GM21526 (cell line): ENCODE measurements at regions not wholly inside any gene's neighbourhood (a gene's known extent, or its start where the extent isn't known, plus 50 kb on each side); places are given as distances from the start of the nearest gene placed in this dataset.
"Not testable (repeated sequence)": the region's sequence is repeated elsewhere in the genome, so short reads cannot be mapped to it uniquely, and the experiment has no call there.

Source experiments
- ATAC-seq: cut with Tn5 transposase; IDR thresholded peaks from one replicate; pipeline ENCODE4 v1.9.1; 2021; ENCODE audit warnings: moderate library complexity; ENCODE audit not compliant: unreplicated experiment, low FRiP score

GRCh38 chr5:92554447-92555085 lies 1026.5 kb downstream of the NR2F1-AS1 start:
- ATAC-seq: no peak

GRCh38 chr5:92553326-92553725 lies 1027.7 kb downstream of the NR2F1-AS1 start:
- ATAC-seq: no peak

- no peak for ATAC-seq
Measured at GRCh38 chr5:92552206-92553160, 1028.5 kb downstream of the NR2F1-AS1 start.

GRCh38 chr5:92548346-92548745 lies 1032.7 kb downstream of the NR2F1-AS1 start:
- ATAC-seq: no peak

- no peak for ATAC-seq
Measured at GRCh38 chr5:92544596-92544995, 1036.4 kb downstream of the NR2F1-AS1 start.

- ATAC-seq: no peak
Measured at GRCh38 chr5:92544036-92544435, 1037.0 kb downstream of the NR2F1-AS1 start.

GRCh38 chr5:92543201-92543600 lies 1037.8 kb downstream of the NR2F1-AS1 start:
- ATAC-seq: no peak

- not testable (repeated sequence) for ATAC-seq
Measured at GRCh38 chr5:92542017-92542416, 1039.0 kb downstream of the NR2F1-AS1 start.

- ATAC-seq: no peak
Measured at GRCh38 chr5:92527311-92528078, 1053.5 kb downstream of the NR2F1-AS1 start.

GRCh38 chr5:92525131-92525530 lies 1055.9 kb downstream of the NR2F1-AS1 start:
- ATAC-seq: no peak

GRCh38 chr5:92519811-92520632 lies 1061.0 kb downstream of the NR2F1-AS1 start:
- no peak for ATAC-seq

GRCh38 chr5:92518318-92518904 lies 1062.6 kb downstream of the NR2F1-AS1 start:
- ATAC-seq: peak; percentile 100

GRCh38 chr5:92514896-92515295 lies 1066.1 kb downstream of the NR2F1-AS1 start:
- no peak for ATAC-seq

GRCh38 chr5:92513067-92513466 lies 1068.0 kb downstream of the NR2F1-AS1 start:
- ATAC-seq: no peak

- no peak for ATAC-seq
Measured at GRCh38 chr5:92508271-92508670, 1072.7 kb downstream of the NR2F1-AS1 start.

GRCh38 chr5:92505925-92506324 lies 1075.1 kb downstream of the NR2F1-AS1 start:
- ATAC-seq: no peak

GRCh38 chr5:92505145-92505544 lies 1075.9 kb downstream of the NR2F1-AS1 start:
- no peak for ATAC-seq

- ATAC-seq: no peak
Measured at GRCh38 chr5:92504346-92504745, 1076.7 kb downstream of the NR2F1-AS1 start.

- ATAC-seq: no peak
Measured at GRCh38 chr5:92500752-92501151, 1080.3 kb downstream of the NR2F1-AS1 start.

GRCh38 chr5:92496545-92496944 lies 1084.5 kb downstream of the NR2F1-AS1 start:
- ATAC-seq: no peak
